ENCODE measurements at regions not wholly inside any gene's neighbourhood (a gene's known extent, or its start where the extent isn't known, plus 50 kb on each side); places are given as distances from the start of the nearest gene placed in this dataset.
"Not testable (repeated sequence)": the region's sequence is repeated elsewhere in the genome, so short reads cannot be mapped to it uniquely, and the experiment has no call there.

- DNase-seq (ENCODE audit: low spot score) = not testable (repeated sequence)
These were observed 684.8 kb upstream of the TPTE start for GRCh38 chr21:9836547-9836946.

- not testable (repeated sequence) for DNase-seq (ENCODE audit: low spot score)
These were observed 684.4 kb upstream of the TPTE start for GRCh38 chr21:9837001-9837400.

GRCh38 chr21:9837526-9837925 lies 683.9 kb upstream of the TPTE start:
- DNase-seq (ENCODE audit: low spot score) = not testable (repeated sequence)

GRCh38 chr21:9837946-9838737 lies 683.2 kb upstream of the TPTE start:
- DNase-seq (ENCODE audit: low spot score) = no peak

GRCh38 chr21:9838738-9839642 lies 682.4 kb upstream of the TPTE start:
- DNase-seq (ENCODE audit: low spot score) = no peak

- DNase-seq (ENCODE audit: low spot score) = not testable (repeated sequence)
These were observed 677.3 kb upstream of the TPTE start for GRCh38 chr21:9844106-9844505.

GRCh38 chr21:9847511-9847910 lies 673.9 kb upstream of the TPTE start:
- not testable (repeated sequence) for DNase-seq (ENCODE audit: low spot score)

GRCh38 chr21:9851166-9851565 lies 670.2 kb upstream of the TPTE start:
- not testable (repeated sequence) for DNase-seq (ENCODE audit: low spot score)

GRCh38 chr21:9851695-9852094 lies 669.7 kb upstream of the TPTE start:
- DNase-seq (ENCODE audit: low spot score) = not testable (repeated sequence)

GRCh38 chr21:9857563-9857962 lies 663.8 kb upstream of the TPTE start:
- DNase-seq (ENCODE audit: low spot score) = not testable (repeated sequence)

- DNase-seq (ENCODE audit: low spot score) = not testable (repeated sequence)
These were observed 661.5 kb upstream of the TPTE start for GRCh38 chr21:9859865-9860264.

GRCh38 chr21:9862456-9862855 lies 658.9 kb upstream of the TPTE start:
- DNase-seq (ENCODE audit: low spot score) = not testable (repeated sequence)

GRCh38 chr21:9867815-9868214 lies 653.6 kb upstream of the TPTE start:
- not testable (repeated sequence) for DNase-seq (ENCODE audit: low spot score)

GRCh38 chr21:9873096-9873495 lies 648.3 kb upstream of the TPTE start:
- DNase-seq (ENCODE audit: low spot score) = not testable (repeated sequence)

GRCh38 chr21:9874136-9874535 lies 647.2 kb upstream of the TPTE start:
- DNase-seq (ENCODE audit: low spot score) = not testable (repeated sequence)

- not testable (repeated sequence) for DNase-seq (ENCODE audit: low spot score)
These were observed 640.0 kb upstream of the TPTE start for GRCh38 chr21:9881430-9881829.

- DNase-seq (ENCODE audit: low spot score) = not testable (repeated sequence)
These were observed 638.3 kb upstream of the TPTE start for GRCh38 chr21:9883047-9883446.

- not testable (repeated sequence) for DNase-seq (ENCODE audit: low spot score)
These were observed 637.7 kb upstream of the TPTE start for GRCh38 chr21:9883571-9884282.

- not testable (repeated sequence) for DNase-seq (ENCODE audit: low spot score)
These were observed 632.9 kb upstream of the TPTE start for GRCh38 chr21:9888500-9888899.

- DNase-seq (ENCODE audit: low spot score) = not testable (repeated sequence)
These were observed 617.8 kb upstream of the TPTE start for GRCh38 chr21:9903579-9903978.

GRCh38 chr21:9914135-9914534 lies 607.2 kb upstream of the TPTE start:
- DNase-seq (ENCODE audit: low spot score) = not testable (repeated sequence)

GRCh38 chr21:9919446-9919845 lies 601.9 kb upstream of the TPTE start:
- DNase-seq (ENCODE audit: low spot score) = not testable (repeated sequence)
